BLaER1 (cell line): ENCODE measurements at regions not wholly inside any gene's neighbourhood (a gene's known extent, or its start where the extent isn't known, plus 50 kb on each side); places are given as distances from the start of the nearest gene placed in this dataset.
"Not testable (repeated sequence)": the region's sequence is repeated elsewhere in the genome, so short reads cannot be mapped to it uniquely, and the experiment has no call there.

Experiments
- H3K27ac ChIP-seq: shearing (Covaris generic); formaldehyde crosslinking; 2 replicates; pipeline ENCODE4 v1.8.1; 2022
- H3K27me3 ChIP-seq: shearing (Covaris generic); formaldehyde crosslinking; 2 replicates; pipeline ENCODE4 v1.8.1; 2022
- H3K36me3 ChIP-seq: shearing (Covaris generic); formaldehyde crosslinking; 2 replicates; pipeline ENCODE4 v1.8.1; 2022
- H3K4me1 ChIP-seq: shearing (Covaris generic); formaldehyde crosslinking; 2 replicates; pipeline ENCODE4 v1.8.1; 2022
- H3K4me2 ChIP-seq: shearing (Covaris generic); formaldehyde crosslinking; 2 replicates; pipeline ENCODE4 v1.8.1; 2022
- H3K4me3 ChIP-seq: shearing (Covaris generic); formaldehyde crosslinking; 2 replicates; pipeline ENCODE4 v1.8.1; 2022
- H3K9ac ChIP-seq: shearing (Covaris generic); formaldehyde crosslinking; 2 replicates; pipeline ENCODE4 v1.8.1; 2022
- H3K9me3 ChIP-seq: shearing (Covaris generic); formaldehyde crosslinking; 2 replicates; pipeline ENCODE4 v1.8.1; 2022
- H4K20me1 ChIP-seq: shearing (Covaris generic); formaldehyde crosslinking; 2 replicates; pipeline ENCODE4 v1.8.1; 2022
- Cebpa-rat ChIP-seq: shearing (Covaris generic); IDR thresholded peaks from 2 replicates; pipeline ENCODE4 v1.8.1; 2022

DNA sequence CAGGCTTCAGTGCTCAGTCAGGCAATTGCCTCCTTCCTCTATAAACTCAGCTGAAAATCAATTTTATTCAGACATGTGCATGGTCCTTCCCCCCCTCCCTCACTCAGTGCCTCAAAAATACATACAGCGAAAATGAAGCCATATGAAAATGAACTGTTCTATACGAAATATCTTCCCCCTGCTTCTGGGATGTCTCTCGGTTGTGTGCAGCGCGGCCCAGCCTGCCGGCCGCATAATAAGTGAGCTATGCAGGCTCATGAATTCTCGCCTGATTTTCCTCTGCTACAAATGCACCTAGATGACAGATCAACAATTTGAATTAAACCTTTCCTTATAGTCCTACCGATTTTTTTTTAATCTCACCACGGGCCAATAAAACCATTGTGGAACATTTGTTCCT, 252.9 kb downstream of the CRLF2 start:
- Histone ChIP-seq H3K27ac (no peak overlapping the region), H3K9me3 (peaks cover 17% of the 10 kb centered on the region), H3K9ac (no peak overlapping the region), H3K4me3 (no peak overlapping the region), H4K20me1 (peaks cover 27% of the 10 kb centered on the region; the same call in 1 of the 2 replicates), H3K27me3 (peaks cover 83% of the 10 kb centered on the region), H3K36me3 (no peaks in the 10 kb centered on the region), H3K4me2 (no peak overlapping the region), H3K4me1 (no peaks in the 10 kb centered on the region)
- no peak for TF ChIP-seq Cebpa-rat

DNA sequence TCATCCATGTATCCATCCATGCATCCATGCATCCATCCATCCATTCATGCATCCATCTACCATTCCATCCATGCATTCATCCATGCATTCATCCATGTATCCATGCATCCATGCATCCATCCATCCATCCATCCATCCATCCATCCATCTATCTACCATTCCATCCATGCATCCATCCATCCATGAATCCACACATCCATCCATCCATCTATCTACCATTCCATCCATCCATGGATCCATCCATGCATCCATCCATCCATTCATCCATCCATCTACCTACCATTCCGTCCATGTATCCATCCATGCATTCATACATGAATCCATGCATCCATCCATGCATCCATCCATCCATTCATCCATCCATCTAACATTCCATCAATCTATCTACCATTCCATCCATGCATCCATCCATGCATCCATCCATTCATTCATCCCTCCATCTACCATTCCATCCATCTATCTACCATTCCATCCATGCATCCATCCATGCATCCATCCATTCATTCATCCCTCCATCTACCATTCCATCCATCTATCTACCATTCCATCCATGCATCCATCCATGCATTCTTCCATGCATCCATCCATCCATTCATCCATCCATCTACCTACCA, 257.2 kb downstream of the CRLF2 start:
- H3K4me3 ChIP-seq, H3K4me2 ChIP-seq, H3K9ac ChIP-seq, H3K4me1 ChIP-seq, H3K36me3 ChIP-seq, H3K27ac ChIP-seq: not testable (repeated sequence)
- peaks cover 27% of the 10 kb centered on the region; the same call in 1 of the 2 replicates for H4K20me1 ChIP-seq
- peaks cover 38% of the 10 kb centered on the region for H3K9me3 ChIP-seq
- peaks cover 99% of the 10 kb centered on the region for H3K27me3 ChIP-seq

DNA sequence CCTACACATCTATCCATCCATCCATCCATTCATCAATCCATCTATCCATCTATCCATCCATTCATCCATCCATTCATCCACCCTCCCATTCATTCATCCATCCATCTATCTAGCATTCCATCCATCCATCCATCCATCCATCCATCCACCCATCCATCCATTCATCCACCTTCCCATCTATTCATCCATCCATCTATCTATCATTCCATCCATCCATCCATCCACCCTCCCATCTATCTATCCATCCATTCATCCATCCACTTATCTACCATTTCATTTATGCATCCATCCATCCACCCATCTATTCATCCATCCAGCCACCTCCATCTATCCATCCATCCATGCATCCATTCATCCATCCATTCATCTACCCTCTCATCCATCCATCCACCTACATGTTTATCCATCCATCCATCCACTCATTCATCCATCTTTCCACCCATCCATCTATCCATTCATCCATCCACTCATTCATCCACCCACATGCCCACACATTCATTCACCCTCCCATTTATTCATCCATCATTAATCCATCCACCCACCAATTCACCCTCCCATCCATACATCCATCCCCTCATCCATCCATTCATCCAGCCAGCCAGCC, 258.5 kb downstream of the CRLF2 start:
- no peaks in the 10 kb centered on the region for H3K36me3 ChIP-seq
- no peak overlapping the region for H3K9ac ChIP-seq
- no peak overlapping the region for H3K4me3 ChIP-seq
- no peak for TF ChIP-seq Cebpa-rat
- H4K20me1 ChIP-seq: peaks cover 30% of the 10 kb centered on the region; the same call in 1 of the 2 replicates
- H3K4me1 ChIP-seq: no peaks in the 10 kb centered on the region
- peaks cover 99% of the 10 kb centered on the region for H3K27me3 ChIP-seq
- no peak overlapping the region for H3K27ac ChIP-seq
- H3K9me3 ChIP-seq: peaks cover 43% of the 10 kb centered on the region
- no peak overlapping the region for H3K4me2 ChIP-seq

DNA sequence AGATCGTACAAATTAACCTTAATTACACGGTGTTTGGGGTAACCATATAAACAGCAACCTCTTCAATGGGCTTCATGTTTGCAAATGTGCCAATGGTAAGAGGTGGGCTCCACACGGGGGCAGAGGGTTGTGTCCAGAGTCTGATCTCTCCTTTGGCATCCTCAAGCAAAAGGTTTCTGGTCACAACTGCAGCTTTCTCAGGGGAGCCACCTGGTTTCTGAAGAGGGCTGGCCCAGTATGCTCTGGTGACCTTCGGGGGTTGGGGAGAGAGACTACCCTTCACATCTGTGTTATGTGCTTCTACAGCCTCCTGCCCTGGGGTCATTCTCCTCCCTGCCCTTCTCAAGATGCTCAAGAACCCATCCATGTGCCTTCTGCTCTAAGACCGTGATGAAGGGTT, 259.6 kb downstream of the CRLF2 start:
- H3K9me3 ChIP-seq: peaks cover 43% of the 10 kb centered on the region

DNA sequence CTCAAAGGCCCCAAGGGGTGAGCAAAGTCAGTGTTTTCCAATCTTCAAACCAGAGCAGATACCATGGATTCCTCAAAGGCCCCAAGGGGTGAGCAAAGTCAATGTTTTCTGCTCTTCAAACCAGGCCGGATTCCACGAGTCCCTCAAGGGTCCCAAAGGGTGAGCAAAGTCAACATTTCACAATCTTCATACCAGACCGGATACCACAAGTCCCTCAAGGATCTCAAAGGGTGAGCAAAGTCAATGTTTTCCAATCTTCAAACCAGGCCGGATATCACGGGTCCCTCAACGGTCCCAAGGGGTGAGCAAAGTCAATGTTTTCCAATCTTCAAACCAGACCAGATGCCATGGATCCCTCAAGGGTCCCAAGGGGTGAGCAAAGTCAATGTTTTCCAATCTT, 265.2 kb downstream of the CRLF2 start:
- Histone ChIP-seq H4K20me1 (peaks cover 61% of the 10 kb centered on the region), H3K4me1 (peaks cover 19% of the 10 kb centered on the region), H3K27me3 (peaks cover 79% of the 10 kb centered on the region), H3K4me2 (peak overlapping the region; percentile 54)
- H3K9ac ChIP-seq, H3K9me3 ChIP-seq, H3K4me3 ChIP-seq, H3K36me3 ChIP-seq, H3K27ac ChIP-seq: not testable (repeated sequence)
- TF ChIP-seq Cebpa-rat: peak; percentile 95

More for the DNA sequence above, 259.6 kb downstream of the CRLF2 start:
- no peaks in the 10 kb centered on the region for H3K36me3 ChIP-seq
- H3K4me1 ChIP-seq: peaks cover 6% of the 10 kb centered on the region
- H3K4me2 ChIP-seq: no peak overlapping the region
- TF ChIP-seq Cebpa-rat: no peak
- peaks cover 99% of the 10 kb centered on the region for H3K27me3 ChIP-seq
- no peak overlapping the region for H3K27ac ChIP-seq
- H4K20me1 ChIP-seq: peaks cover 30% of the 10 kb centered on the region; the same call in 1 of the 2 replicates
- no peak overlapping the region for H3K9ac ChIP-seq
- no peak overlapping the region for H3K4me3 ChIP-seq

DNA sequence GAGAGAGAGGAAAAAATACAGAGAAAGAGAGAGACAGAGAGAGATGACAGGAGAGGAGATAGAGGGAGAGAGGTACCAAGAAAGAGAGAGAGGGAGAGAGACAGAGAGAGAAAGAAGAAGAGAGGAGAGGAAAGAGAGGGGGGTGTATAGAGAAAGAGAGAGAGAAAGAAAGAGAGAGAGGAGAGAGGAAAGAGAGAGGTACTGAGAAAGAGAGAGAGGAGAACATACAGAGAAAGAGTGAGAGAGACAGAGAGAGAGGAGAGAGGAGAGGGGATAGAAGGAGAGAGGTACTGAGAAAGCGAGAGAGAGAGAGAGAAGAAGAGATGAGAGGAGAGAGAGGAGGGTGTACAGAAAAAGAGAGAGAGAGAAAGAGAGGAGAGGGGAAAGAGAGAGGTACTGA, 269.4 kb downstream of the CRLF2 start:
- Histone ChIP-seq H3K27ac (no peak overlapping the region), H3K4me3 (no peak overlapping the region), H3K4me1 (peaks cover 15% of the 10 kb centered on the region), H3K4me2 (no peak overlapping the region), H4K20me1 (peaks cover 71% of the 10 kb centered on the region), H3K9me3 (no peaks in the 10 kb centered on the region), H3K9ac (no peak overlapping the region), H3K27me3 (peaks cover 77% of the 10 kb centered on the region), H3K36me3 (no peaks in the 10 kb centered on the region)
- no peak for TF ChIP-seq Cebpa-rat

DNA sequence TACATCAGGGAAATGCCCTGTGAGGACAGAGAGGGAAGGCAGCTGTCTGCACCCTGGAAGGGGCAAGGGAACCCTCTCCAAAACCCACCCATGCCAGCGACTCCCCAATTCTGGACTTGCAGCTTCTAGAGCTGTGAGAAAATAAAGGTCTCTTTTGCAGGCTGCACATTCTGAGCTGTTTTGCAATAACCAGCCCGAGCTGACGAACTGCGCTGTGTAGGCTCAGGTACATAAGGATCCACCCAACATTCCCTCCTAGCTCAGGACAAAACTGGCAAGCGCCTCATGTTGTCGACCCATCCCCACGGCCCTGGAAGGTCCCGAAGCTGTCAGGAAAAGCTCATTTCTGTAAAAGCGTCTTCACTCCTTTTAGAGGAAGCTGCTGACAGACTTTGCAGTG, 271.8 kb downstream of the CRLF2 start:
- Histone ChIP-seq H3K27me3 (peaks cover 76% of the 10 kb centered on the region), H3K4me1 (no peaks in the 10 kb centered on the region), H3K36me3 (no peaks in the 10 kb centered on the region), H3K27ac (no peak overlapping the region), H3K9ac (no peak overlapping the region), H3K9me3 (no peaks in the 10 kb centered on the region), H4K20me1 (peaks cover 63% of the 10 kb centered on the region), H3K4me2 (no peak overlapping the region), H3K4me3 (no peak overlapping the region)
- no peak for TF ChIP-seq Cebpa-rat

DNA sequence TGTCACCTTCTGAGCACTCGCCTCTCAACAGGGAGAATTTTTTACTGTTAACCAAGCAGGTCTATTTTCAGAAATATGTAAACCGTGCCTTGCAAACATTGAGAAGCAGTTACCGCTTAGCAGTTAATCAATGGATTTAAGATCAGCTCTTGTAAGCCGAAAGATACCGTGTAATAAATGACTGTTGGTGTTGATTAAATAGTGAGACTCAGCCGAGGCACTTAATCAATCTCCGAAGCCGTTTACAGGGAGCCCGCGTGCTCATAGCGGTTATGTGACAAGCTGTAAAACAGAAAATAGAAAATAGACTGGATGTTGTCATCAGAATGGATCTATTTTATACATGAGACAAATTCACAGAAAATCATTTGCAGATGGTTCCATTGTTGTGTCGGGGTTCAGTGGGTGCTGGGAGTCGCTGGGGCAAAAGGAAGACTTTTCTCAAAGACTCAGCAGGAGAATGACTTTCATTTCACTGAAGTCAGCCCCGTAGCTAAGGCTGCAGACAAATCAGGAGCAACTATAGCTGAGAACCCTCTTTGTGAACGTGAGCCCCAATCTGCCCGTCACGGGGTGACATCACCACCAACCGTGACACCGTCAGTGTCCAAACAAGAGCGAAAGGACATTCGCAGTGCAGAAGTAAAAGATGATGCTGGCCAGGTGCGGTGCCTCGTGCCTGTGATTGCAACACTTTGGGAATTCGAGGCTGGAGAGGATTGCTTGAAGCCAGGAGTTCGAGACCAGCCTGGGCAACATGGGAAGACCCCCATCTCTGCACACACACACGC, 275.3 kb downstream of the CRLF2 start:
- peaks cover 69% of the 10 kb centered on the region for H3K27me3 ChIP-seq
- no peak overlapping the region for H3K4me3 ChIP-seq
- peaks cover 42% of the 10 kb centered on the region; the same call in 1 of the 2 replicates for H4K20me1 ChIP-seq
- no peaks in the 10 kb centered on the region for H3K4me1 ChIP-seq
- TF ChIP-seq Cebpa-rat: no peak
- no peak overlapping the region for H3K4me2 ChIP-seq
- no peaks in the 10 kb centered on the region for H3K36me3 ChIP-seq
- no peak overlapping the region for H3K9ac ChIP-seq
- no peak overlapping the region for H3K27ac ChIP-seq
- H3K9me3 ChIP-seq: no peaks in the 10 kb centered on the region

DNA sequence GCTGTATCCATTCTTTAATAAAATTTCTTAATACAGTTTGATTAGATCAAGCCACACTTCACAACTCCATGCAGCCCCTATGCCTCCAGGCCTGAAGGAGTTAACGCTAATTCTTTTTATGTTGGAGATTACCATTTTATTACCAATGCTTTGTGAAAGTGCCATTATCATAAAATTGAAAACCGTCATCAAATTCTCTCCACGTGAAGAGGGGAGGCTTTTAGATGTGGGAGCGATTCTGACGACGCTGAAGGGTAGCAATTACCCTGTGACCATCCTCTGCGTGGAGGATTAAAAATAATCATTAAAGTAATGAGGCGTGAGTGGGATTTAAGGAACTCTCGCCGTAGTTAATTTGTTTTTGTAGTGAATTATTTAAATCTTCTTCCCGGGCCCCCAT, 278.8 kb downstream of the CRLF2 start:
- no peak for TF ChIP-seq Cebpa-rat
- Histone ChIP-seq H3K9me3 (no peaks in the 10 kb centered on the region), H3K27ac (no peak overlapping the region)

DNA sequence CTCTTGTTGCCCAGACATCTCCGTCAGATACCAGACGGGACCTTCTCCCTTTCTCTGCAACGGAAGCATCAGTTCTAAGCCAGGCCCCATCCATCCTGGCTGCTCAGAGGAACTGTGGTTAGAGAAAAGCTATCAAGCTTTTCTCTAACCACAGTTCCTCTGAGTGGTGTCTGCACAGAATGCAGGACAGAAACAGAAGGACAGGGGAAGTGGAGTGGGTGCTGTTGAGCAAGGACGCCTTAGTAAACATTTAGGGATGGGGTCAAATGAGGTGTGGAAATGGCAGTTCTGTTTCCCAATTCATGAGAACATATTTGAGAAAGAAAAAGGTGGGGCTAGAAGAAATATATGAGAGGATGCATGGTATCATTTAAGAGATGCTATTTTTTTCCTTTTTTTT, 283.8 kb downstream of the CRLF2 start:
- TF ChIP-seq Cebpa-rat: no peak
- no peaks in the 10 kb centered on the region for H3K9me3 ChIP-seq
- no peak overlapping the region for H3K4me3 ChIP-seq
- H3K36me3 ChIP-seq: no peaks in the 10 kb centered on the region
- 0 out of 2 replicates have a peak, but pooled peaks cover 2% of the 10 kb centered on the region for H3K27me3 ChIP-seq
- no peaks in the 10 kb centered on the region for H3K4me1 ChIP-seq
- H3K9ac ChIP-seq: no peak overlapping the region
- no peak overlapping the region for H3K27ac ChIP-seq
- no peak overlapping the region for H3K4me2 ChIP-seq
- H4K20me1 ChIP-seq: no peaks in the 10 kb centered on the region; the same call in 1 of the 2 replicates

More for the DNA sequence above, 278.8 kb downstream of the CRLF2 start:
- H3K27me3 ChIP-seq: peaks cover 36% of the 10 kb centered on the region
- H3K4me2 ChIP-seq: no peak overlapping the region
- H3K4me3 ChIP-seq: no peak overlapping the region
- no peaks in the 10 kb centered on the region for H3K4me1 ChIP-seq
- no peaks in the 10 kb centered on the region for H3K36me3 ChIP-seq
- peaks cover 13% of the 10 kb centered on the region; the same call in 1 of the 2 replicates for H4K20me1 ChIP-seq
- no peak overlapping the region for H3K9ac ChIP-seq
